ENCODE measurements at regions not wholly inside any gene's neighbourhood (a gene's known extent, or its start where the extent isn't known, plus 50 kb on each side); places are given as distances from the start of the nearest gene placed in this dataset.

- no peaks in the 10 kb centered on the region for H3K36me3 ChIP-seq (ENCODE audit: insufficient read depth, low read length)
- no peaks in the 10 kb centered on the region for H4K20me1 ChIP-seq (ENCODE audit: insufficient read depth, low read length)
- H3K27me3 ChIP-seq (ENCODE audit: insufficient read depth, low read length, poor library complexity), result no peaks in the 10 kb centered on the region
- H3K4me1 ChIP-seq (ENCODE audit: insufficient read depth, low read length), result no peaks in the 10 kb centered on the region
- TF ChIP-seq CTCF (IDR thresholded peaks at IDR 0.05; ENCODE audit: borderline replicate concordance, extremely low read depth, low read length, poor library complexity, severe bottlenecking) (no peak), EZH2 (IDR thresholded peaks at IDR 0.05; ENCODE audit: borderline replicate concordance, low read depth, low read length, severe bottlenecking) (no peak)
- H3K9me3 ChIP-seq (ENCODE audit: insufficient read depth, low read length, severe bottlenecking), result peaks cover 2% of the 10 kb centered on the region
- H3K9ac ChIP-seq (ENCODE audit: low read depth, low read length), result no peak overlapping the region
- H2AFZ ChIP-seq (ENCODE audit: low read depth, low read length), result no peak overlapping the region
- no peaks in the 10 kb centered on the region for H3K79me2 ChIP-seq (ENCODE audit: insufficient read depth, low read length)
- no peak overlapping the region for H3K4me3 ChIP-seq (ENCODE audit: low read depth in 1 of 2, low read length in 2 of 2)
- H3K27ac ChIP-seq (ENCODE audit: low read length), result no peak overlapping the region
- no peak for DNase-seq
- H3K4me2 ChIP-seq (ENCODE audit: insufficient read depth, low read length), result no peak overlapping the region
- no peak for ATAC-seq (ENCODE audit: insufficient read depth, low read depth)
Measured at GRCh38 chr1:238139713-238140112, 249.0 kb upstream of the ZP4 start.

- TF ChIP-seq EZH2 (IDR thresholded peaks at IDR 0.05; ENCODE audit: borderline replicate concordance, low read depth, low read length, severe bottlenecking) (no peak), CTCF (IDR thresholded peaks at IDR 0.05; ENCODE audit: borderline replicate concordance, extremely low read depth, low read length, poor library complexity, severe bottlenecking) (no peak)
- Histone ChIP-seq H3K27ac (ENCODE audit: low read length) (no peak overlapping the region), H3K9ac (ENCODE audit: low read depth, low read length) (no peak overlapping the region), H3K36me3 (ENCODE audit: insufficient read depth, low read length) (no peaks in the 10 kb centered on the region), H4K20me1 (ENCODE audit: insufficient read depth, low read length) (no peaks in the 10 kb centered on the region), H3K4me2 (ENCODE audit: insufficient read depth, low read length) (no peak overlapping the region), H3K9me3 (ENCODE audit: insufficient read depth, low read length, severe bottlenecking) (peaks cover 2% of the 10 kb centered on the region), H3K79me2 (ENCODE audit: insufficient read depth, low read length) (no peaks in the 10 kb centered on the region), H3K4me1 (ENCODE audit: insufficient read depth, low read length) (no peaks in the 10 kb centered on the region), H2AFZ (ENCODE audit: low read depth, low read length) (no peak overlapping the region), H3K4me3 (ENCODE audit: low read depth in 1 of 2, low read length in 2 of 2) (no peak overlapping the region), H3K27me3 (ENCODE audit: insufficient read depth, low read length, poor library complexity) (no peaks in the 10 kb centered on the region)
- ATAC-seq (ENCODE audit: insufficient read depth, low read depth) (no peak), DNase-seq (no peak)
Measured at GRCh38 chr1:238138059-238138626, 247.4 kb upstream of the ZP4 start.

GRCh38 chr1:238135708-238136664 lies 245.3 kb upstream of the ZP4 start:
- no peak for ATAC-seq (ENCODE audit: insufficient read depth, low read depth)
- Histone ChIP-seq H4K20me1 (ENCODE audit: insufficient read depth, low read length) (no peaks in the 10 kb centered on the region), H3K79me2 (ENCODE audit: insufficient read depth, low read length) (no peaks in the 10 kb centered on the region), H3K27me3 (ENCODE audit: insufficient read depth, low read length, poor library complexity) (no peaks in the 10 kb centered on the region), H3K4me3 (ENCODE audit: low read depth in 1 of 2, low read length in 2 of 2) (no peak overlapping the region), H3K36me3 (ENCODE audit: insufficient read depth, low read length) (no peaks in the 10 kb centered on the region), H3K4me1 (ENCODE audit: insufficient read depth, low read length) (no peaks in the 10 kb centered on the region), H3K9me3 (ENCODE audit: insufficient read depth, low read length, severe bottlenecking) (peaks cover 2% of the 10 kb centered on the region), H3K4me2 (ENCODE audit: insufficient read depth, low read length) (no peak overlapping the region), H3K27ac (ENCODE audit: low read length) (no peak overlapping the region), H2AFZ (ENCODE audit: low read depth, low read length) (no peak overlapping the region), H3K9ac (ENCODE audit: low read depth, low read length) (no peak overlapping the region)
- no peak for DNase-seq
- TF ChIP-seq EZH2 (IDR thresholded peaks at IDR 0.05; ENCODE audit: borderline replicate concordance, low read depth, low read length, severe bottlenecking), result no peak
- TF ChIP-seq CTCF (IDR thresholded peaks at IDR 0.05; ENCODE audit: borderline replicate concordance, extremely low read depth, low read length, poor library complexity, severe bottlenecking), result no peak

All from DND-41 (cell line).